ENCODE measurements at regions not wholly inside any gene's neighbourhood (a gene's known extent, or its start where the extent isn't known, plus 50 kb on each side); places are given as distances from the start of the nearest gene placed in this dataset.

GRCh38 chr1:90155721-90156487 lies 161.0 kb downstream of the ZNF326 start:
- Histone ChIP-seq H3K4me1 (ENCODE audit: insufficient read depth) (no peaks in the 10 kb centered on the region), H4K20me1 (replicated peaks; ENCODE audit: insufficient read depth) (no peaks in the 10 kb centered on the region), H3F3A (replicated peaks; ENCODE audit: low read depth) (no peaks in the 10 kb centered on the region), H3K27ac (ENCODE audit: low read depth) (no peak overlapping the region), H3K4me3 (no peak overlapping the region), H3K4me2 (no peak overlapping the region), H3K9me2 (ENCODE audit: insufficient read depth) (peaks cover 19% of the 10 kb centered on the region), H3K27me3 (ENCODE audit: insufficient read depth) (no peaks in the 10 kb centered on the region), H3K79me2 (replicated peaks; ENCODE audit: insufficient read depth) (no peaks in the 10 kb centered on the region), H2AFZ (no peak overlapping the region), H3K36me3 (ENCODE audit: insufficient read depth) (no peaks in the 10 kb centered on the region)
- TF ChIP-seq POLR2AphosphoS5 (IDR thresholded peaks at IDR 0.05; ENCODE audit: low read depth), result no peak
- no peak for TF ChIP-seq ZNF114 (CRISPR knock-in tag; IDR thresholded peaks at IDR 0.05)
- no peak for TF ChIP-seq JUNB (IDR thresholded peaks at IDR 0.05; ENCODE audit: unreplicated experiment)
- TF ChIP-seq EZH2phosphoT487 (IDR thresholded peaks at IDR 0.05; ENCODE audit: unreplicated experiment), result no peak
- no peak for TF ChIP-seq CTCF (conservative IDR thresholded peaks at IDR 0.05; ENCODE audit: low read depth in 2 of 2)
- no peak for TF ChIP-seq EZH2 (IDR thresholded peaks at IDR 0.05; ENCODE audit: low read depth, unreplicated experiment)
- no peak for TF ChIP-seq NANOG (IDR thresholded peaks at IDR 0.05; ENCODE audit: borderline replicate concordance)
- H3K4me3 Mint-ChIP-seq, result no peak overlapping the region
- no peaks in the 10 kb centered on the region for H3K4me1 Mint-ChIP-seq
- H3K9me3 Mint-ChIP-seq, result peaks cover 15% of the 10 kb centered on the region; the same call in 2 of the 3 replicates
- no peaks in the 10 kb centered on the region for H3K36me3 Mint-ChIP-seq (ENCODE audit: low read depth)
- ATAC-seq (no peak), DNase-seq (ENCODE audit: low spot score) (no peak)
- no peaks in the 10 kb centered on the region for H3K27me3 Mint-ChIP-seq (ENCODE audit: insufficient read depth, low read depth, poor library complexity)
- H3K27ac Mint-ChIP-seq, result no peak overlapping the region

GRCh38 chr1:90154711-90155110 lies 159.8 kb downstream of the ZNF326 start:
- TF ChIP-seq ZNF462 (CRISPR knock-in tag; IDR thresholded peaks at IDR 0.05) (no peak), CTCF (conservative IDR thresholded peaks at IDR 0.05; ENCODE audit: low read depth in 2 of 2) (0 out of 4 replicates have a peak, but pooled peaks of 1 of the 2 experiments have one; percentile 19)

More at GRCh38 chr1:90154711-90155110, 159.8 kb downstream of the ZNF326 start:
- no peak overlapping the region for H3K27ac ChIP-seq (ENCODE audit: low read depth)
- no peaks in the 10 kb centered on the region for H3K36me3 ChIP-seq (ENCODE audit: insufficient read depth)
- no peak overlapping the region for H2AFZ ChIP-seq
- H3K4me3 ChIP-seq, result no peak overlapping the region
- Mint-ChIP-seq H3K4me3 (no peak overlapping the region), H3K27me3 (ENCODE audit: insufficient read depth, low read depth, poor library complexity) (no peaks in the 10 kb centered on the region), H3K4me1 (no peaks in the 10 kb centered on the region), H3K36me3 (ENCODE audit: low read depth) (no peaks in the 10 kb centered on the region), H3K27ac (no peak overlapping the region), H3K9me3 (peaks cover 19% of the 10 kb centered on the region; the same call in 2 of the 3 replicates)
- no peaks in the 10 kb centered on the region for H3K79me2 ChIP-seq (replicated peaks; ENCODE audit: insufficient read depth)
- no peaks in the 10 kb centered on the region for H4K20me1 ChIP-seq (replicated peaks; ENCODE audit: insufficient read depth)
- H3K27me3 ChIP-seq (ENCODE audit: insufficient read depth), result no peaks in the 10 kb centered on the region
- peaks cover 18% of the 10 kb centered on the region for H3K9me2 ChIP-seq (ENCODE audit: insufficient read depth)
- ATAC-seq, result no peak
- no peak overlapping the region for H3K4me2 ChIP-seq
- no peak for DNase-seq (ENCODE audit: low spot score)
- H3K4me1 ChIP-seq (ENCODE audit: insufficient read depth), result no peaks in the 10 kb centered on the region
- H3F3A ChIP-seq (replicated peaks; ENCODE audit: low read depth), result no peaks in the 10 kb centered on the region

Data from GM23338 (cell line).